Prostate gland (tissue), 2 donors: ENCODE measurements at regions not wholly inside any gene's neighbourhood (a gene's known extent, or its start where the extent isn't known, plus 50 kb on each side); places are given as distances from the start of the nearest gene placed in this dataset.

Experiments
- DNase-seq: peaks from one replicate; pipeline ENCODE4 v3.0.0-alpha.2; 2019; ENCODE audit warnings: low spot score
- H3K27ac ChIP-seq, 2 donors: fragments of 200-600 bp; sonication (generic); 2 replicates each; pipeline ENCODE4 v1.5.1; 2017 to 2019
- H3K27me3 ChIP-seq: fragments of 200-600 bp; sonication (generic); replicated peaks from 2 replicates; pipeline ENCODE4 v1.5.1; 2019; ENCODE audit not compliant: insufficient read depth
- H3K36me3 ChIP-seq, 2 donors: fragments of 200-600 bp; sonication (generic); 1 replicate in 1 of 2; 2 replicates in 1 of 2; pipeline versions ENCODE4 v1.5.1 to v1.8.1; 2017 to 2019
- H3K4me1 ChIP-seq: fragments of 200-600 bp; sonication (generic); replicated peaks from 2 replicates; pipeline ENCODE4 v1.5.1; 2019
- H3K4me3 ChIP-seq, 2 donors: fragments of 200-600 bp; sonication (generic); 2 replicates each; pipeline ENCODE4 v1.5.1; 2017 to 2019
- H3K9me3 ChIP-seq: fragments of 200-600 bp; sonication (generic); 2 replicates; pipeline ENCODE4 v1.5.1; 2017
- CTCF ChIP-seq, 4 experiments: fragments of 200-600 bp in 2 of 4; fragments of 450-650 bp in 2 of 4; sonication (generic) in 2 of 4; IDR thresholded peaks; 1 replicate in 3 of 4; 2 replicates in 1 of 4; pipeline ENCODE4 v1.5.1; 2016 to 2019; ENCODE audit warnings: antibody characterized with exemption in 4 of 4, mild to moderate bottlenecking in 2 of 4, moderate library complexity in 2 of 4
- POLR2A ChIP-seq: fragments of 450-650 bp; IDR thresholded peaks from one replicate; pipeline ENCODE4 v1.6.1; 2016; ENCODE audit warnings: antibody characterized with exemption, mild to moderate bottlenecking
- POLR2AphosphoS5 ChIP-seq: sonication (generic); formaldehyde crosslinking; IDR thresholded peaks from one replicate; pipeline ENCODE4 v1.6.1; 2017; ENCODE audit warnings: antibody characterized with exemption
- WGBS: methylation state at CpG from one replicate; pipeline ENCODE4 v1.1.5; 2018; 5-methylcytosine and 5-hydroxymethylcytosine counted together
- intact Hi-C: fragments of 100-400 bp; cut with DNase I; formaldehyde crosslinking; loops from one replicate; pipeline ENCODE4 v1.14.2; 2022

GRCh38 chr1:30338765-30339164, 384.6 kb downstream of the MATN1 start:
- no peak overlapping the region for H3K27ac ChIP-seq
- TF ChIP-seq POLR2AphosphoS5 = no peak
- TF ChIP-seq CTCF (IDR thresholded peaks at IDR 0.05) = no peak
- no peak for TF ChIP-seq POLR2A
- intact Hi-C loops = no loop called here
- DNase-seq = no peak
- no peaks in the 10 kb centered on the region for H3K4me1 ChIP-seq
- WGBS = 99% methylated on average over 2 of the region's 2 CpGs
- peaks cover 15% of the 10 kb centered on the region for H3K27me3 ChIP-seq
- H3K36me3 ChIP-seq = no peaks in the 10 kb centered on the region
- no peak overlapping the region for H3K4me3 ChIP-seq
- no peaks in the 10 kb centered on the region for H3K9me3 ChIP-seq

- intact Hi-C loops = no loop called here
- Histone ChIP-seq H3K9me3 (no peaks in the 10 kb centered on the region), H3K4me1 (no peaks in the 10 kb centered on the region), H3K4me3 (no peak overlapping the region), H3K27me3 (peaks cover 5% of the 10 kb centered on the region), H3K36me3 (no peaks in the 10 kb centered on the region), H3K27ac (no peak overlapping the region)
- no peak for DNase-seq
- TF ChIP-seq POLR2A (no peak), CTCF (IDR thresholded peaks at IDR 0.05) (no peak), POLR2AphosphoS5 (no peak)
- WGBS = 59% methylated on average over 3 of the region's 3 CpGs
These were observed 386.1 kb downstream of the MATN1 start for GRCh38 chr1:30337324-30337620.

GRCh38 chr1:30336550-30337323, 386.6 kb downstream of the MATN1 start:
- H3K4me3 ChIP-seq = no peak overlapping the region
- intact Hi-C loops = no loop called here
- 84% methylated on average over 16 of the region's 16 CpGs for WGBS
- peaks cover 3% of the 10 kb centered on the region for H3K27me3 ChIP-seq
- no peak overlapping the region for H3K27ac ChIP-seq
- no peaks in the 10 kb centered on the region for H3K4me1 ChIP-seq
- no peaks in the 10 kb centered on the region for H3K36me3 ChIP-seq
- H3K9me3 ChIP-seq = no peaks in the 10 kb centered on the region
- TF ChIP-seq POLR2A = no peak
- no peak for TF ChIP-seq CTCF (IDR thresholded peaks at IDR 0.05)
- TF ChIP-seq POLR2AphosphoS5 = no peak
- DNase-seq = no peak

- Histone ChIP-seq H3K4me3 (no peak overlapping the region), H3K27me3 (peaks cover 3% of the 10 kb centered on the region), H3K9me3 (no peaks in the 10 kb centered on the region), H3K4me1 (no peaks in the 10 kb centered on the region), H3K36me3 (no peaks in the 10 kb centered on the region), H3K27ac (no peak overlapping the region)
- intact Hi-C loops = no loop called here
- no peak for TF ChIP-seq POLR2AphosphoS5
- TF ChIP-seq CTCF (IDR thresholded peaks at IDR 0.05) = no peak
- WGBS = 80% methylated on average over 2 of the region's 2 CpGs
- DNase-seq = no peak
These were observed 387.4 kb downstream of the MATN1 start for GRCh38 chr1:30335997-30336390.

GRCh38 chr1:30335389-30335996, 387.9 kb downstream of the MATN1 start:
- Histone ChIP-seq H3K36me3 (no peaks in the 10 kb centered on the region), H3K27ac (no peak overlapping the region), H3K4me3 (no peak overlapping the region), H3K9me3 (no peaks in the 10 kb centered on the region), H3K27me3 (peaks cover under 1% of the 10 kb centered on the region), H3K4me1 (no peaks in the 10 kb centered on the region)
- no peak for DNase-seq
- intact Hi-C loops = no loop called here
- WGBS = 98% methylated on average over 3 of the region's 3 CpGs
- TF ChIP-seq POLR2A (no peak), CTCF (IDR thresholded peaks at IDR 0.05) (no peak), POLR2AphosphoS5 (no peak)
